Caco-2 (cell line): ENCODE measurements at regions not wholly inside any gene's neighbourhood (a gene's known extent, or its start where the extent isn't known, plus 50 kb on each side); places are given as distances from the start of the nearest gene placed in this dataset.

Experiments
- BruUV-seq: library from RNA; stranded (reverse); fragments of 400-500 nt; replicated peaks from 2 replicates; lab custom pipeline; 2021; lab: Mats Ljungman, UMichigan
- CTCF ChIA-PET: fragments of 300-600 bp; sonication (Branson Sonifier 250); formaldehyde crosslinking; loops from one replicate; lab custom pipeline; 2022; ENCODE audit warnings: antibody characterized with exemption; lab: Charles Lee
- POLR2A ChIA-PET: fragments of 300-600 bp; sonication (Branson Sonifier 250); formaldehyde crosslinking; loops from one replicate; lab custom pipeline; 2022; ENCODE audit warnings: antibody characterized with exemption; lab: Charles Lee
- DNase-seq, 2 experiments: peaks; one replicate each; pipeline versions ENCODE4 v3.0.0 to v3.0.0-alpha.2; 2020 to 2022
- H3K27me3 ChIP-seq: replicated peaks from 2 replicates; pipeline ENCODE4 v1.6.0; 2011; ENCODE audit warnings: low read length; ENCODE audit not compliant: control insufficient read depth, insufficient read depth
- H3K36me3 ChIP-seq: 2 replicates; pipeline ENCODE4 v1.5.1; 2011; ENCODE audit warnings: low read length; ENCODE audit not compliant: control insufficient read depth, insufficient read depth
- H3K4me1 ChIP-seq: fragments of 250-450 bp; sonication (Bioruptor Pico); 2 replicates; pipeline ENCODE4 v1.5.1; 2020; ENCODE audit warnings: mild to moderate bottlenecking
- H3K4me3 ChIP-seq: 2 replicates; pipeline ENCODE4 v1.5.1; 2011; ENCODE audit warnings: low read depth, mild to moderate bottlenecking, control low read depth, low read length
- H3K9me3 ChIP-seq: fragments of 250-450 bp; sonication (Bioruptor Pico); 2 replicates; pipeline ENCODE4 v1.5.1; 2020; ENCODE audit warnings: mild to moderate bottlenecking, moderate library complexity
- H3K27ac Mint-ChIP-seq: one replicate; pipeline ENCODE4 v1.8.0; 2022; ENCODE audit warnings: mixed read lengths; ENCODE audit not compliant: unreplicated experiment
- H3K27me3 Mint-ChIP-seq: one replicate; pipeline ENCODE4 v1.8.0; 2022; ENCODE audit warnings: mixed read lengths; ENCODE audit not compliant: insufficient read depth, unreplicated experiment
- H3K36me3 Mint-ChIP-seq: one replicate; pipeline ENCODE4 v1.8.0; 2022; ENCODE audit warnings: mild to moderate bottlenecking, mixed read lengths; ENCODE audit not compliant: insufficient read depth, unreplicated experiment
- H3K4me1 Mint-ChIP-seq: one replicate; pipeline ENCODE4 v1.8.0; 2022; ENCODE audit warnings: low read depth, mixed read lengths; ENCODE audit not compliant: unreplicated experiment
- H3K4me3 Mint-ChIP-seq: one replicate; pipeline ENCODE4 v1.8.0; 2022; ENCODE audit warnings: mild to moderate bottlenecking, moderate library complexity, mixed read lengths; ENCODE audit not compliant: unreplicated experiment
- H3K9me3 Mint-ChIP-seq: one replicate; pipeline ENCODE4 v1.8.0; 2022; ENCODE audit warnings: mixed read lengths; ENCODE audit not compliant: unreplicated experiment
- CTCF ChIP-seq, 2 experiments: fragments of 200-600 bp in 1 of 2; IDR thresholded peaks; 1 replicate in 1 of 2; 2 replicates in 1 of 2; pipeline versions ENCODE4 v1.5.1 to v1.8.0; 2011 to 2022; ENCODE audit warnings: antibody characterized with exemption in 1 of 2, control low read depth in 1 of 2, inconsistent platforms in 1 of 2, low read depth in 1 of 2, low read length in 1 of 2, mild to moderate bottlenecking in 1 of 2, moderate library complexity in 1 of 2; ENCODE audit not compliant: insufficient read depth in 1 of 2, severe bottlenecking in 1 of 2, unreplicated experiment in 1 of 2
- intact Hi-C: fragments of 100-400 bp; cut with micrococcal nuclease; formaldehyde crosslinking; loops from one replicate; pipeline ENCODE4 v1.10.0; 2022; ENCODE audit not compliant: unreplicated experiment

GRCh38 chr16:89042711-89043551 lies 50.7 kb upstream of the ACSF3 start:
- H3K27ac Mint-ChIP-seq, result no peak overlapping the region
- peaks cover 27% of the 10 kb centered on the region for H3K27me3 Mint-ChIP-seq

GRCh38 chr16:89043636-89044417 lies 49.8 kb upstream of the ACSF3 start:
- no peak overlapping the region for H3K27ac Mint-ChIP-seq
- H3K9me3 Mint-ChIP-seq, result no peaks in the 10 kb centered on the region
- peaks cover 6% of the 10 kb centered on the region for H3K36me3 Mint-ChIP-seq
- no peaks in the 10 kb centered on the region for H3K36me3 ChIP-seq
- DNase-seq, result no peak
- peaks cover 24% of the 10 kb centered on the region for H3K27me3 Mint-ChIP-seq
- H3K4me1 ChIP-seq, result no peaks in the 10 kb centered on the region
- H3K4me3 ChIP-seq, result no peak overlapping the region
- ChIA-PET CTCF (no interaction called here), POLR2A (no interaction called here)
- no peak overlapping the region for H3K4me3 Mint-ChIP-seq
- no TSS peak for BruUV-seq
- H3K27me3 ChIP-seq, result peaks cover 1% of the 10 kb centered on the region
- H3K9me3 ChIP-seq, result no peaks in the 10 kb centered on the region
- TF ChIP-seq CTCF (IDR thresholded peaks at IDR 0.05; ENCODE audit: insufficient read depth in 1 of 2, low read depth in 1 of 2, low read length in 1 of 2, severe bottlenecking in 1 of 2, unreplicated experiment in 1 of 2), result no peak
- intact Hi-C loops, result no loop called here
- no peaks in the 10 kb centered on the region for H3K4me1 Mint-ChIP-seq

More at GRCh38 chr16:89042711-89043551, 50.7 kb upstream of the ACSF3 start:
- BruUV-seq, result no TSS peak
- CTCF ChIA-PET, result no interaction called here
- Mint-ChIP-seq H3K36me3 (peaks cover 6% of the 10 kb centered on the region), H3K4me1 (no peaks in the 10 kb centered on the region), H3K4me3 (no peak overlapping the region), H3K9me3 (no peaks in the 10 kb centered on the region)
- Histone ChIP-seq H3K36me3 (no peaks in the 10 kb centered on the region), H3K4me3 (no peak overlapping the region), H3K4me1 (no peaks in the 10 kb centered on the region), H3K9me3 (no peaks in the 10 kb centered on the region), H3K27me3 (peaks cover 1% of the 10 kb centered on the region)
- intact Hi-C loops, result no loop called here
- no peak for TF ChIP-seq CTCF (IDR thresholded peaks at IDR 0.05; ENCODE audit: insufficient read depth in 1 of 2, low read depth in 1 of 2, low read length in 1 of 2, severe bottlenecking in 1 of 2, unreplicated experiment in 1 of 2)
- POLR2A ChIA-PET, result no interaction called here
- no peak for DNase-seq
